Muscle layer of colon (tissue), 2 donors: ENCODE measurements at regions not wholly inside any gene's neighbourhood (a gene's known extent, or its start where the extent isn't known, plus 50 kb on each side); places are given as distances from the start of the nearest gene placed in this dataset.
"Not testable (repeated sequence)": the region's sequence is repeated elsewhere in the genome, so short reads cannot be mapped to it uniquely, and the experiment has no call there.

Experiments used
- H3K27ac ChIP-seq: one replicate; pipeline ENCODE4 v1.7.0; 2013; ENCODE audit warnings: low read depth, mild to moderate bottlenecking, low read length, moderate library complexity
- H3K27me3 ChIP-seq, 2 donors: one replicate each; pipeline ENCODE4 v1.7.0; 2013; ENCODE audit warnings: low read length in 2 of 2, mild to moderate bottlenecking in 2 of 2; ENCODE audit not compliant: insufficient read depth in 2 of 2, control insufficient read depth in 1 of 2
- H3K36me3 ChIP-seq: one replicate; pipeline ENCODE4 v1.7.0; 2013; ENCODE audit warnings: mild to moderate bottlenecking, low read length; ENCODE audit not compliant: insufficient read depth
- H3K4me1 ChIP-seq: one replicate; pipeline ENCODE4 v1.7.0; 2013; ENCODE audit warnings: mild to moderate bottlenecking, low read length; ENCODE audit not compliant: insufficient read depth
- H3K4me3 ChIP-seq, 2 donors: one replicate each; pipeline ENCODE4 v1.7.0; 2013; ENCODE audit warnings: low read length in 2 of 2, low read depth in 1 of 2, mild to moderate bottlenecking in 1 of 2, moderate library complexity in 1 of 2
- H3K9ac ChIP-seq: one replicate; pipeline ENCODE4 v1.7.0; 2013; ENCODE audit warnings: low read length
- H3K9me3 ChIP-seq: one replicate; pipeline ENCODE4 v1.7.0; 2013; ENCODE audit warnings: mild to moderate bottlenecking, low read length
- donor health status: abdominal sarcoma.
- donor health status: Adenocarcinoma of cecum.

DNA sequence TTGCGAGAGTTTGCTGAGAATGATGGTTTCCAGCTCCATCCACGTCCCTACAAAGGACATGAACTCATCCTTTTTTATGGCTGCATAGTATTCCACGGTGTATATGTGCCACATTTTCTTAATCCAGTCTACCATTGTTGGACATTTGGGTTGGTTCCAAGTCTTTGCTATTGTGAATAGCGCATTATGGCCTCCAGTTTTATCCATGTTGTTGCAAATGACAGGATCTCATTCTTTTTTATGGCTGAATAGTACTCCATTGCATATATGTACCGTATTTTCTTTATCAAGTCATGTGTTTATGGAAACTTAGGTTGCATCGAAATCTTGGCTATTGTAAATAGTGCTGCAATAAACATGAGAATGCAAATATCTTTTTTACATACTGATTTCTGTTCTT lies 266.1 kb upstream of the STXBP6 start:
- H3K4me3 ChIP-seq, H3K9ac ChIP-seq, H3K27ac ChIP-seq, H3K27me3 ChIP-seq, H3K9me3 ChIP-seq, H3K36me3 ChIP-seq, H3K4me1 ChIP-seq: not testable (repeated sequence)

DNA sequence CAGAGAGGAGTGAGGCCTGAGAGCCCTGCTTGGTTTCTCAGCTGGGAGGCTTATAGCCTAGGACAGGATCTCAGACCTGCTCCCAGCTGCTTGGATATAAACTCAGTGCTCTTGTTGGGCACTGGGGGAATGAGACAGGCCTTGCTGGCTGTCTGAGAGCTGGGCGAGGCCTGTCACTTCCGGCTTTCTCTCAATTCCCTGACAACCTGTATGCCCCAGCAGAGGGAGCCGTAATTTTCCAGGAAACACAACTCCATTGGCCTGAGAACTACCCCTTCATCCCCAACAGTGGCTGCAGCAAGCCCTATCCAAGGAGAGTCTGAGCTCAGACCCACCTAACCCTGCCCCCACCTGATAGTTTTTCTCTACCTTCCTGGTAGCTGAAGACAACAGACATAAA lies 258.3 kb upstream of the STXBP6 start:
- Histone ChIP-seq H3K27ac (no peak overlapping the region), H3K27me3 (no peaks in the 10 kb centered on the region), H3K9me3 (no peaks in the 10 kb centered on the region), H3K4me1 (no peaks in the 10 kb centered on the region), H3K4me3 (no peak overlapping the region), H3K9ac (no peak overlapping the region), H3K36me3 (no peaks in the 10 kb centered on the region)

DNA sequence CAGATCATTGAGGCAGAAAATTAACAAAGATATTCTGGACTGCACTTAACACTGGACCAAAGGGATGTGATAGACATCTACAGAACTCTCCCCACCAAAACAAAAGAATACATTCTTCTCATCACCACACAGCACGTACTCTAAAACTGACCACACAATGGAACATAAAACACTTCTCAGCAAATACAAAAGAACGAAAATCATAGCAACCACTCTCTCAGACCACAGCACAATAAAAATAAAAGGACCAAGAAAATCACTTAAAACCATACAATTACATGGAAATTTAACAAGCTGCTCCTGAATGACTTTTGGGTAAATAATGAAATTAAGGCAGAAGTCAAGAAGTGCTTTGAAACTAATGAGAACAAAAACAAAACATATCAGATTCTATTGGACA lies 254.0 kb upstream of the STXBP6 start:
- Histone ChIP-seq H3K4me3 (no peak overlapping the region), H3K4me1 (no peaks in the 10 kb centered on the region), H3K9me3 (no peaks in the 10 kb centered on the region), H3K27me3 (no peaks in the 10 kb centered on the region), H3K27ac (no peak overlapping the region), H3K9ac (no peak overlapping the region), H3K36me3 (no peaks in the 10 kb centered on the region)

DNA sequence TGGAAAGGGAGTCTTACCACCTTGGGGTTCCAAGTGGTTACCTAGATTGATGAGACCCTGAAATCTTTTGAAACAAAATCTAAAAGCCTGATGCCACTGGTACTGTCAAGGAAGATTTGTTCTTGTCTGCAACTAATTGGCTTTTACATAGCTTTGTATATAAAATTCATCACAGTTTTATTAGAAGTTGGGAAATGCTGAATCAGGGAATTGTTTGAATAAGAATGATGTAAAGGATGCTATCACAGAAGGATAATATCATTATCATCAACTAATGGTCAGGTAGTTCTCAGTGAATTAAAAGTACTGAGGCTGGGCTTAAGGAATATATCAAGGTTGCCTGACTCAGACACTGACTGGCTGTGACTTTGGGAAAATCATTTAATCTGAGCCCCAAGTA lies 248.3 kb upstream of the STXBP6 start:
- Histone ChIP-seq H3K9ac (no peak overlapping the region), H3K4me3 (no peak overlapping the region), H3K4me1 (no peaks in the 10 kb centered on the region), H3K36me3 (no peaks in the 10 kb centered on the region), H3K27me3 (no peaks in the 10 kb centered on the region), H3K9me3 (no peaks in the 10 kb centered on the region), H3K27ac (no peak overlapping the region)

DNA sequence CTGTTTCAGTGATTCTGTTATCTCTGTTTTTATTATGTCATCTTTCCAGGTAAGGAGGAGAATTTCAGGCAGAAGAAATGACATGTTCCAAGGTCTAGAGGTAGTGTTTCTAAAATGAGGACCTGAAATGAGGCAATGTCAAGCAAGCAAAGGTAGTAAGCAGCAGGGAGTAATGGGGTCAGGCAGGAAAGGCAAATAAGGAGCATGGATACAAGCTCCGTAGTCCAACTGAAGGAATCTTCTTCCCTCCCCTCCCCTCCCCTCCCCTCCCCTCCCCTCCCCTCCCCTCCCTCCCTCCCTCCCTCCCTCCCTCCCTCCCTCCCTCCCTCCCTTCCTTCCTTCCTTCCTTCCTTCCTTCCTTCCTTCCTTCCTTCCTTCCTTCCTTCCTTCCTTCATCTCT lies 240.2 kb upstream of the STXBP6 start:
- H3K4me3 ChIP-seq, H3K4me1 ChIP-seq, H3K27me3 ChIP-seq, H3K27ac ChIP-seq, H3K36me3 ChIP-seq, H3K9me3 ChIP-seq, H3K9ac ChIP-seq: not testable (repeated sequence)

DNA sequence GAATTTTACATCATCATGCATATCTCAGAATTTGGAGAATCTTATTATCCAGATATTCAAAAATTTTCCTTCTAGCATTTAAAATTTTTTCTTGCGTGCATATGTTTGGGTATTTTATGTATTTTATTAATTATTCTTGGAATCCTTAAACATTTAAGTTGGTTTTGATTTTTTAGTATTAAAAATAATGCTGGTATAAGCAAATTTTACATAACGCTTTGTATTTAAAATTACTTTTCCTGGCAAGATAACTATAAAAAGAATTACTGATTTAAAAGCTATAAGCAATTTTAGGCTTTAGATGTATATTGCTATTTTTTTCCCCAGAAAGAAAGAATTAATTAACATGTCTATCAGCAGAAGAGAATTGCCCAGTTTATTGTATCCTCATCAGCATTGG lies 224.6 kb upstream of the STXBP6 start:
- Histone ChIP-seq H3K27me3 (no peaks in the 10 kb centered on the region), H3K9ac (no peak overlapping the region), H3K27ac (no peak overlapping the region), H3K36me3 (no peaks in the 10 kb centered on the region), H3K4me1 (no peaks in the 10 kb centered on the region), H3K4me3 (no peak overlapping the region), H3K9me3 (no peaks in the 10 kb centered on the region)

DNA sequence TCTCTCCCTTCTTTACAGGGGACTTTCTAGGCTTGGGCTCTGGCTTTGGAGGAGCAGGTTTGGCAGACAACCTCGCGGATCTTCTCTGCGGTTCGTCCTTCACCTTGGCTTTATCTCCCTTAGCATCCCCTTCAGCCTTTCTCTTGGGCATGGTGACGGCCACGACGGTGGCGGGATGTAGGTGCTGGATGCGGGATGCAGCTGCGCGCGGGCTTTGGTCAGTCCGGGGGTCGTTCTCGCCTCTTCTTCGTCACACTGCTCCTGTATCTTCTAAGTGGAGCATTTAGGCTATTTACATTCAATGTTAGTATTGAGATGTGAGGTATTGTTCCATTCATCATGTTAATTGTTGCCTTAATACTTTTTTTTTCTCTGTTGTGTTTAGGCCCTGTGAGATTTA lies 217.2 kb upstream of the STXBP6 start:
- Histone ChIP-seq H3K4me1 (no peaks in the 10 kb centered on the region), H3K27ac (no peak overlapping the region), H3K9me3 (no peaks in the 10 kb centered on the region), H3K36me3 (no peaks in the 10 kb centered on the region), H3K4me3 (no peak overlapping the region), H3K9ac (no peak overlapping the region), H3K27me3 (no peaks in the 10 kb centered on the region)

DNA sequence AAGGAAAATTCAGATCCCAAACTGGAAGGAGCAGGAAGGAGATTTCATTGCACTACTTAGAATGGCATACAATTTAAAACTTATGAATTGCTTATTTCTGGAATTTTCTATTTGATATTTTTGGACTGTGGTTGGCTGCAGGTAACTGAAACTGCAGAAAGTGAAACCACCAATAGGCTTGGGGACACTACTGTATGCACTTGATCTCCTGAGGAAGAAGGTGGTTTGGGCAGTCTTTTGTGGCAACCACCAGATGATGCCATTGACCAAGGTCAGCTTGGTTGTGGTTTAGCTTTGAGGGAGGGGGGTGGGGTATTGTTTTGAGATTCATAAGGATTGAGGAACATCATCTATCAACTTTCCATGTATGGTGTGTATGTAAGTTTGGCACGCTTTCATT lies 209.5 kb upstream of the STXBP6 start:
- no peak overlapping the region for H3K9ac ChIP-seq
- no peaks in the 10 kb centered on the region for H3K9me3 ChIP-seq
- H3K4me3 ChIP-seq, result no peak overlapping the region
- H3K36me3 ChIP-seq, result no peaks in the 10 kb centered on the region
- no peaks in the 10 kb centered on the region for H3K27me3 ChIP-seq
- no peak overlapping the region for H3K27ac ChIP-seq
- H3K4me1 ChIP-seq, result no peaks in the 10 kb centered on the region

DNA sequence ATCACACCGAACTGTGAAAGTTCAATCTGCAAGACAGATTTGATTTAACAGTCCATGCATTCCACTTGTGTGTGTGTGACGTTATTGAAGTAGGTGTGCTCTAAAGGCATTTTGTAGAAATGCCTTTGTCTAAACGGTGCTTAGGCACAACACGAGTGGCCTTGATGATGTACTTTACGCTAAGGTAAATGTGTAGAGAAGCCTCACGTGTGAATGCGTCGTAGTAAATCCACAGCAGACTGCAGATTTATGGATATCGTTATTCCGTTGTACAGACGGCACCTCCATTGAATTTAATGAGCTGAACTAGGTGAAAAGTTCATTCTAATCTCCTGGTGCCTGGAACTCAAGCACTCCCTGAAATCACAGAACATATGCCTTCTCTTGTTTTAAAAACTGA lies 202.8 kb upstream of the STXBP6 start:
- no peaks in the 10 kb centered on the region for H3K4me1 ChIP-seq
- H3K27me3 ChIP-seq, result no peaks in the 10 kb centered on the region
- H3K4me3 ChIP-seq, result no peak overlapping the region
- H3K27ac ChIP-seq, result no peak overlapping the region
- no peaks in the 10 kb centered on the region for H3K9me3 ChIP-seq
- no peak overlapping the region for H3K9ac ChIP-seq
- no peaks in the 10 kb centered on the region for H3K36me3 ChIP-seq

DNA sequence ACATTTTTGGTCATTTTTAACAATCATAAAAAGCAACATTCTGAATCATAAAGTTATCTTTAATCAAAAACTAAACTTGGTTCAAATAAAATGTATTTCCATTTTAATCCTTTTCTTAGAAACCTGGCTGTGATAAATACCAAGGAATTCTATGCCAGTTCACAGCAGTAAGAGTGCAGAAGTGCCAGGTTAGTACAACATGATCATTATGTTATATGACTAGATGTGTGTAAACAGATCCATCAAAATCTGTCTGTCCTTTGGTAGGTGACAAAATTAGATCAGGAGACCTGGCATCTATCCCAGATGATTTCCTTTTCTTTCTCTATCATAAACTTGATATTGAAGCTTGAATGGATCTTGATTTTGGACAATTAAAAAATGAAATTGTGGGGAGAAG lies 200.6 kb upstream of the STXBP6 start:
- no peak overlapping the region for H3K4me3 ChIP-seq
- no peak overlapping the region for H3K27ac ChIP-seq
- H3K4me1 ChIP-seq, result no peaks in the 10 kb centered on the region
- H3K9me3 ChIP-seq, result no peaks in the 10 kb centered on the region
- no peaks in the 10 kb centered on the region for H3K36me3 ChIP-seq
- H3K27me3 ChIP-seq, result no peaks in the 10 kb centered on the region
- H3K9ac ChIP-seq, result no peak overlapping the region

DNA sequence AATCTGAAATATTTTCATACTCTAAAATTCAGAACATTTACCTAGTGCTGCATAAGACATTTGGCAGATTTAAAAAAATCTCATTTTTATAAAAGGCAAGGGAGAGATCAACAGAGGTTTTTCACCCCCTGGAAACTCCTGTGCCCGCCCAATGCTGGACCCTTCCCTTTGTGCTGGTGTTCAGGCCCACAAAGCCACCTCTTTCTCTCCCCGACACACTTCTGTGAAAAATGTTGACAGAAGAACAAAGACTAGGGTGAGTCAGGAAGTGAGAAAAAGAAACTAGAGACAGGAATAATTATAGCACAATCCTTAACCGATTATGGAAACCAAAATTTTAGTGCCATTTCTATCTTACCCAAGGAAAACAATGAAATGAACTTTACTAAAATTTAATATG lies 197.7 kb upstream of the STXBP6 start:
- Histone ChIP-seq H3K4me3 (no peak overlapping the region), H3K27me3 (no peaks in the 10 kb centered on the region), H3K4me1 (no peaks in the 10 kb centered on the region), H3K36me3 (no peaks in the 10 kb centered on the region), H3K27ac (no peak overlapping the region), H3K9me3 (no peaks in the 10 kb centered on the region), H3K9ac (no peak overlapping the region)

DNA sequence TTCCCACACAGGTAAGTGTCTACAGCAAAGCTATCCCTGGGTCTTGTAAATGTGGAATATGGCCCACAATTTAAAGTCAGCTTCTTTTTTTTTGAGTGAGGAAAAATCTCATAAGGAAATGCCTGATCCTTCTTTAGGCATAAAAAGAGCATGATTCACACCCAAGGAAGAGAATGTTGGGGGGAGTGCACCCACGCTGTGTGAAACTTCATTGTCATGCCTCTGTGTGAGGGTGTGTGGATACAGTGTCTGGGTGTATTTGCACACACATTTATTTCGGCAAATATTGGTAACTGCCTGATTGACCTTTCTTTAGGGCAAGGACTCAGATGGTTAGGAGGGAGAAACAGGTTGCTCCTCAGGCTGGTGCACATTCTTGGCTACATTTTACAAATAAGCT lies 196.8 kb upstream of the STXBP6 start:
- Histone ChIP-seq H3K27me3 (no peaks in the 10 kb centered on the region), H3K36me3 (no peaks in the 10 kb centered on the region), H3K9ac (no peak overlapping the region)

DNA sequence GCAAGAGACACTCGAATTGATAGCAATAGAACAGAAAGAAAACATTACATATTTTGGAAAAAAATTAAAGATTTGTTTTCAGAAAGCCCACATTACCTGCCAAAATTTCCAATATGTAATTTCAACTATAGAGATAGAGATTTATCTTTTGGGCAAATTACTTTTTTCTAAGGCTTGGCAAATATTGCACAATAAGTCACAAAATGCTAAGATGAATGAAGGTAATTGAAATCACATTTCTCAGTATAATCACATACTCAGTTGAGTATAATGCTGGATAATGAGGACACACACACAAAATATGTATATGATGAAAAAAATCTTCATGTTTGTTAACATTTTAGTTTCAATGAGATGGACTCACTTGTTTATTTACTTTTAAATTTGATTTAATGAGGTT lies 189.2 kb upstream of the STXBP6 start:
- Histone ChIP-seq H3K27ac (no peak overlapping the region), H3K36me3 (no peaks in the 10 kb centered on the region), H3K9me3 (no peaks in the 10 kb centered on the region), H3K9ac (no peak overlapping the region), H3K4me1 (no peaks in the 10 kb centered on the region), H3K4me3 (no peak overlapping the region), H3K27me3 (no peaks in the 10 kb centered on the region)

More for the DNA sequence above, 196.8 kb upstream of the STXBP6 start:
- no peaks in the 10 kb centered on the region for H3K4me1 ChIP-seq
- H3K4me3 ChIP-seq, result no peak overlapping the region
- no peaks in the 10 kb centered on the region for H3K9me3 ChIP-seq
- H3K27ac ChIP-seq, result no peak overlapping the region
